K562 (cell line): ENCODE measurements at regions not wholly inside any gene's neighbourhood (a gene's known extent, or its start where the extent isn't known, plus 50 kb on each side); places are given as distances from the start of the nearest gene placed in this dataset.

Source experiments
- BRD9 ChIP-seq: fragments of 450-650 bp; IDR thresholded peaks from 2 replicates; pipeline ENCODE4 v1.6.1; 2018; ENCODE audit warnings: low read depth; ENCODE audit not compliant: partially characterized antibody
- CEBPG ChIP-seq, 3 experiments: fragments of 200-800 bp in 1 of 3; sonication (Bioruptor generic) in 1 of 3; sonication (generic) in 1 of 3; formaldehyde crosslinking in 1 of 3; IDR thresholded peaks in 2 of 3; conservative IDR thresholded peaks in 1 of 3; 2 replicates each; pipeline versions ENCODE4 v1.6.1 to v1.8.0; 2016 to 2022; ENCODE audit warnings: missing compliant biosample characterization in 2 of 3, missing genetic modification characterization in 2 of 3, mild to moderate bottlenecking in 1 of 3, missing genetic modification reagents in 1 of 3
- DPF2 ChIP-seq: fragments of 450-650 bp; IDR thresholded peaks from 2 replicates; pipeline ENCODE4 v1.6.1; 2016
- ERF ChIP-seq: fragments of 450-650 bp; formaldehyde crosslinking; IDR thresholded peaks from 2 replicates; pipeline ENCODE4 v1.4.0; 2020; ENCODE audit warnings: mild to moderate bottlenecking, mixed read lengths
- PHB ChIP-seq: fragments of 250-450 bp; sonication (Bioruptor Pico); IDR thresholded peaks from 2 replicates; pipeline ENCODE4 v1.5.0; 2021
- STAT6 ChIP-seq: sonication (generic); formaldehyde crosslinking; IDR thresholded peaks from 2 replicates; pipeline ENCODE4 v1.8.1; 2023; ENCODE audit warnings: mild to moderate bottlenecking, missing genetic modification reagents
- TAF1 ChIP-seq: IDR thresholded peaks from 2 replicates; pipeline ENCODE4 v1.6.1; 2011; ENCODE audit warnings: mild to moderate bottlenecking, low read length, moderate library complexity; ENCODE audit not compliant: insufficient read depth, control insufficient read depth, severe bottlenecking; ENCODE audit errors: extremely low read depth
- U2AF2 ChIP-seq: fragments of 200-400 bp; formaldehyde crosslinking; optimal IDR thresholded peaks from 2 replicates; pipeline ENCODE3; 2017; ENCODE audit warnings: low read depth, mild to moderate bottlenecking, low read length
- ZBTB33 ChIP-seq: sonication (generic); formaldehyde crosslinking; IDR thresholded peaks from 2 replicates; pipeline ENCODE4 v1.8.1; 2023; ENCODE audit warnings: mild to moderate bottlenecking, missing genetic modification reagents
- ZNF592 ChIP-seq: fragments of 450-650 bp; IDR thresholded peaks from 2 replicates; pipeline ENCODE4 v1.6.1; 2017; ENCODE audit warnings: antibody characterized with exemption, mild to moderate bottlenecking

- TF ChIP-seq ERF = no peak
- TF ChIP-seq CEBPG (CRISPR knock-in tag; IDR thresholded peaks at IDR 0.05) = no peak
- TF ChIP-seq CEBPG (tag; conservative IDR thresholded peaks at IDR 0.05 in 1 of 2, IDR thresholded peaks at IDR 0.05 in 1 of 2) = no peak
- no peak for TF ChIP-seq BRD9
- TF ChIP-seq ZBTB33 (CRISPR knock-in tag) = no peak
- no peak for TF ChIP-seq TAF1
- TF ChIP-seq STAT6 = no peak
- no peak for TF ChIP-seq PHB (CRISPR knock-in tag)
- no peak for TF ChIP-seq ZNF592
- TF ChIP-seq DPF2 = no peak
- no peak for TF ChIP-seq U2AF2
Measured at GRCh38 chr1:98110674-98111073, 189.8 kb upstream of the DPYD start.
